PC-9 (cell line): ENCODE measurements at regions not wholly inside any gene's neighbourhood (a gene's known extent, or its start where the extent isn't known, plus 50 kb on each side); places are given as distances from the start of the nearest gene placed in this dataset.

Experiments
- EZH2 ChIP-seq: fragments of 200-600 bp; sonication (generic); IDR thresholded peaks from 2 replicates; pipeline ENCODE4 v1.8.0; 2017; ENCODE audit warnings: antibody characterized with exemption, low read depth
- TF ChIP-seq, protein P1 (sequence below): fragments of 200-600 bp; sonication (generic); conservative IDR thresholded peaks from 2 replicates; pipeline ENCODE4 v1.6.1; 2017; ENCODE audit warnings: mixed run types, antibody characterized with exemption, mild to moderate bottlenecking, moderate library complexity

DNA sequence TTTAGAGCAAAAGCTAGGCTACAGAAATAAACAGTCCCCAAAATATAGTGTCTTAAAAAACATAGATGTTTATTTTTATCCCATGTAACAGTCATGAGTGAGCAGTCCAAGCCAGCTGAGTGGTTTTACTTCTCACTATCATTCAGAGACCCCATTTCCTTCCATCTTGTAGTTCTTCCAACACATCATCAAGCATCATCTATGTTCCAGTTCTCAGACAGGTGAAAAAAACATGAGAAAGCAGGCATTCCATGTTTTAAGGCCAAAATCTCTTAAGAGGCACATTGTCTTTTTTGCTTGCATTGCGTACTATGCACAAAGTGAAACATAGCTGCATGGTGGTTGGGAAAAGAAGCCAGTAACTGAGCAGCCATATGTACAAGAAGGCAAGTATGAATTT, 128.6 kb downstream of the ATOH1 start:
- TF ChIP-seq, protein P1, sequence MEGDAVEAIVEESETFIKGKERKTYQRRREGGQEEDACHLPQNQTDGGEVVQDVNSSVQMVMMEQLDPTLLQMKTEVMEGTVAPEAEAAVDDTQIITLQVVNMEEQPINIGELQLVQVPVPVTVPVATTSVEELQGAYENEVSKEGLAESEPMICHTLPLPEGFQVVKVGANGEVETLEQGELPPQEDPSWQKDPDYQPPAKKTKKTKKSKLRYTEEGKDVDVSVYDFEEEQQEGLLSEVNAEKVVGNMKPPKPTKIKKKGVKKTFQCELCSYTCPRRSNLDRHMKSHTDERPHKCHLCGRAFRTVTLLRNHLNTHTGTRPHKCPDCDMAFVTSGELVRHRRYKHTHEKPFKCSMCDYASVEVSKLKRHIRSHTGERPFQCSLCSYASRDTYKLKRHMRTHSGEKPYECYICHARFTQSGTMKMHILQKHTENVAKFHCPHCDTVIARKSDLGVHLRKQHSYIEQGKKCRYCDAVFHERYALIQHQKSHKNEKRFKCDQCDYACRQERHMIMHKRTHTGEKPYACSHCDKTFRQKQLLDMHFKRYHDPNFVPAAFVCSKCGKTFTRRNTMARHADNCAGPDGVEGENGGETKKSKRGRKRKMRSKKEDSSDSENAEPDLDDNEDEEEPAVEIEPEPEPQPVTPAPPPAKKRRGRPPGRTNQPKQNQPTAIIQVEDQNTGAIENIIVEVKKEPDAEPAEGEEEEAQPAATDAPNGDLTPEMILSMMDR, result no peak
- no peak for TF ChIP-seq EZH2
